ENCODE measurements at regions not wholly inside any gene's neighbourhood (a gene's known extent, or its start where the extent isn't known, plus 50 kb on each side); places are given as distances from the start of the nearest gene placed in this dataset.
"Not testable (repeated sequence)": the region's sequence is repeated elsewhere in the genome, so short reads cannot be mapped to it uniquely, and the experiment has no call there.

DNA sequence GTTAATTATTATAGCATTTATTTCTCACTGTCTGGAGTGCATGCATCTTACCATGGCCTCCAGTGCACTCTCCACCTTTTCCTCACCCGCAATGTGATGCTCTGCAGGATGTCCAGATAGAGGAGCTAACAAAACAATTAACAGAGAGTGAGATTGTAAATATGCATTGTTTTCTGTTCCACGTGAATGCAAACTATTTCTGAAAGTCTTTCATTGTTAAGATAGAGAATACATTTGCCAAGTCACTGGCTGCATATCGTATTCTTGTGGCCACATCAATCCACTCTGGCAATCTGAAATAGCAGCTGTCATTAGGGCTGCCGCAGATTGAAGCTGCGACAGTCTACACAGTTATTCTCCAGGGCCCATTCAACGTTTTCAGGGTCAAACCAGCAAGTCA, 143.8 kb downstream of the DUSP10 start:
- no peak for DNase-seq

DNA sequence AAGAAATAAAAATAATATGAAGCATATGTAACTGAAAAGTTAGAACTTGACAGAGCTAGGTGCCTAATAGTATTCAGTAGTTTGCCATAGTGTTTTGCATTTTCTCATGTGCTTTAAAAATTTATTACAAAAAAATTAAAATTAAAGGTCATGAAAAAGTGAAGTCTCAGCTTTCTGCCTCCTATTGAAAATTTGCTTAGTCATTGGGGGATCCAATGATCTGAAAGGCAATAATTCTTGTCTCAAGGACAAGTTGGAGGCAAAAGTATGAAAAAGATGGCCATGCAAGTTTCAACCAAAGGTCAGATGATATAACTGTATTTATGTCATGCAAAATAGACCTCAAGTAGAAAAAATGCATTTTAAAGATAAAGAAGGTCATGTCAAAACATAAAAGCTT, 140.7 kb downstream of the DUSP10 start:
- DNase-seq = no peak

DNA sequence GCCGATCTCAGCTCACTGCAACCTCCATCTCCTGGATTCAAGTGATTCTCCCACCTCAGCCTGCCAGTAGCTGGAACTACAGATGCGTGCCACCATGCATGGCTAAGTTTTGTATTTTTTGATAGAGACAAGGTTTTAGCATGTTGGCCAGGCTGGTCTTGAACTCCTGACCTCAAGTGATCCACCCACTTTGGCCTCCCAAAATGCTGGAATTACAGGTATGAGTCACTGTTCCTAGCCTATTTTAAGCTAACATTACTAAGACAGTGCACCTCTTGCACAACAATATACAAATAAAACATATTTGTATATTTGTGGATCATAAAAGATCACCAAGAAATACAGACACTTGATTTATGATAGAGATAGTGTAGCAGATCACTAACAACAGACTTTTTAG, 139.1 kb downstream of the DUSP10 start:
- peak; percentile 12 for DNase-seq

DNA sequence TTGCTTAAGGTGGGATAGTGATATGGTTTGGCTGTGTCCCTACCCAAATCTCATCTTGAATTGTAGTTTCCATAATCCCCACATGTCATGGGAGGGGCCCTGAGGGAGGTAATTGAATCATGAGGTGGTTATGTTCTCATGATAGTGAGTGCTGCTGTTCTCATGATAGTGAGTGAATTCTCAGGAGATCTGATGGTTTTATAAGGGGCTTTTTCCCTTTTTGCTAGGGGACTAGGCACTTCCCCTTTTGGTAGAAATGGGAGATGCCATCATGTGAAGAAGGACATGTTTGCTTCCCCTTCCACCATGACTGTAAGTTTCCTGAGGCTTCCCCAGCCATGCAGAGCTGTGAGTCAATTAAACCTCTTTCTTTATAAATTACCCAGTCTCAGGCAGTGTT, 137.5 kb downstream of the DUSP10 start:
- DNase-seq = not testable (repeated sequence)

DNA sequence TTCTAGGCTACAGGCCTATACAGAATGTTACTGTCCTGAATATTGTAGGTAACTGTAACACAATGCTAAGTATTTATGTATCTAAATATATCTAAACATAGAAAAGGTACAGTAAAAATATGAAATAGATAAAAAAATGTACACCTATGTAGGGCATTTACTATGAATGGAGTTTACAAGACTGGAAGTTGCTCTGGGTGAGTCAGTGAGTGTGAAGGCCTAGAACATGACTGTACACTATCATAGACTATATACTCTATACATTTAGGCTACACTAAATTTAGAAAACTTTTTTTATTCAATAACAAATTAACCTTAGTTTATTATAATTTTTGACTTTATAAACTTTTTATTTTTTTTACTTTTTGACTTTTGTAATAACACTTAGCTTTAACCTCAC, 136.9 kb downstream of the DUSP10 start:
- DNase-seq = peak; percentile 15

DNA sequence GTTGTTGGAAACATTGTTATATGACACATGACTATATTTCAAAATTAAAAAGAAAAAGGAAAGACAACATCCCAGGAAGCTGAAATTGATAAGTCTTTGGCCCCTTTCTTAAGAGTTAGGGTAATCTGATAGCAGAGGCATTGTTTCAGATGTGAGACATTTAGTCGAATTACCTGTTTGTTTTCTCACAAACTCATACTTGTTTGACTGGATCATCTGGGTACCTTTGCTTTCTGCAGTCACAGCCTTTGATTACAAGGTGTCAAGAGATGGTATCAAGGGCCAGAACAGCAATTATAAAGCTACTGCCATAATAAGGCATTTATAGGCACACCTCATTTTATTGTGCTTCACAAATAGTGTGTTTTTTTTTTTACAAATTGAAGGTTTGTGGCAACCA, 136.3 kb downstream of the DUSP10 start:
- DNase-seq = no peak

DNA sequence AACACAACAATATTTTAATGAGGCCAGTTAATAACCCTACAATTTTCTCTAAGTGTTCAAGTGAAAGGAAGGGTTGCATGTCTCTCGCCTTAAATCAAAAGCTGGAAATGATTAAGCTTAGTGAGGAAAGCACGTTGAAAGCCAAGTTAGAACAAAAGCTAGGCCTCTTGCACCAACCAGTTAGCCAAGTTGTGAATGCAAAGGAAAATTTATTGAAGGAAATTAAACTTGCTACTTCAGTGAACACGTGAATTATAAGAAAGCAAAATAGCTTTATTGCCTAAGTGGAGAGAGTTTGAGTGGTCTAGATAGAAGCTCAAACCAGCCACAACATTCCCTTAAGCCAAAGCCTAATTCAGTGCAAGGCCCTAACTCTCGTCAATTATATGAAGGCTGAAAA, 135.6 kb downstream of the DUSP10 start:
- peak; percentile 17 for DNase-seq

DNA sequence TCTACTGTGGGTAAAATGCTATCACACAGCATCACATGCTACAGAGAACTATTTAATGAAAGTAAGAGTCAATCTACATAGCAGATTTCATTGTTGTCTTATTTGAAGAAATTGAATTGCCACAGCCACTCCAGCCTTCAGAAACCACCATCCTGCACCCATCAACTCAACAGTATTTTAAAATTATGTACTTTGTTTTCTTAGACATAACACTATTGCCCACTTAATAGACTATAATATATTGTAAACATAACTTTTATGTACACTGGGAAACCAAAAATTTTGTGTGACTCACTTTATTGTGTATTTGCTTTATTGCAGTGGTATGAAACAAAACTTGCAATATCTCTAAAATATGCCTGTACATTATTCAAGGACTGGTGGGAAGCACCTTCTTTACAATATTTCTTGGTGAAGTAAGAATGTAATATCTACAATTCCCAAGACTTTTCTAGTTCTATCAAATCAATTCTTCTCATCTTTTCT, 133.0 kb downstream of the DUSP10 start:
- no peak for DNase-seq

DNA sequence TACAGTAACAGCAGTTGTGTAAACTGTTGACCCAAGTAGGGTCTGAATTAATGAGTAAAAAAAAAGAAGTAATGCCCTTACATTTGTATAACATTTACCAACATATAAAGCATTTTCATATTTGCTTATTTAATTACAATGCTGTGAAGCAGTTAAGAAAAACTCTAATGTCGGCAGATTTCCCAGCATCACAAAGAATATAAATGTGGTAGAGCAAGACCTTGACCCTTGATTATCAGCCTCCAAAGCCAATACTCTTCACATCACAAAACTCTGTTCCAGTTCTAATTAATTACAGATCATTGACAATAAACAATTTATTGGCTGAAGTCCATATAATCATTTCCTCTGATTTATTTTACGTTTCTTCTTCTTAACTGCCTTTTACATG, 130.2 kb downstream of the DUSP10 start:
- no peak for DNase-seq

DNA sequence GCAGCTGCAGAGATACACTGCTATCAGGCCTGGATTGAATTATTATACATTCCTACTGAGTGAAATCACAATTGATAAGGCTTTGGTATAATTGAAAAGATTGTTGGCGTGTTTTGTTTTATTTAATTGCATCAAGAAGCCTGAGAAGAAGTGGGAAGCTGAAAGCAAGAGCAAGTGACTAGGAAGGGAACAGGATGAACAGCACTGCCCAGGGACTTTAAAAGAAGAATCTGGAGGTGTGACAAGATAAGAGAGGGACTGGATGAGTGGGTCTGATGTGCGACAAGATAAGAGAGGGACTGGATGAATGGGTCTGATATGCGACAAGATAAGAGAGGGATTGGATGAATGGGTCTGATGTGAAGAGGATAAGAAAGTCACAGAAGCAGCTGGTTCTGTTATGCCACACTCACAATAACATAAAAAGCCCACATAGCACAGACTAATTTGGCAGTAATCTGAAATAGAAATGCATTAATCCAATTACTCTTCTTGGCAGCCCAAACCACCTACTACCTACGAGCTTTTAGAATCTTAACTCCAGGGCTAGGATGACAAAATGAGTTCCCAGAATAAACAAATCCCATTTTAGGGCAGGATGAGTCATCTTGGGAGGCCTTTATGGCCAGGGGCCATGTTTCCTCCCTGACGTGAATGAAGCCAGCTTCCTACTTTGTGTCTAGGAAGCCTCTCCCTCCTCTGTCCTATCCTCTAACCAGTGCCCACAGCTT, 129.7 kb downstream of the DUSP10 start:
- DNase-seq = peak; percentile 85

DNA sequence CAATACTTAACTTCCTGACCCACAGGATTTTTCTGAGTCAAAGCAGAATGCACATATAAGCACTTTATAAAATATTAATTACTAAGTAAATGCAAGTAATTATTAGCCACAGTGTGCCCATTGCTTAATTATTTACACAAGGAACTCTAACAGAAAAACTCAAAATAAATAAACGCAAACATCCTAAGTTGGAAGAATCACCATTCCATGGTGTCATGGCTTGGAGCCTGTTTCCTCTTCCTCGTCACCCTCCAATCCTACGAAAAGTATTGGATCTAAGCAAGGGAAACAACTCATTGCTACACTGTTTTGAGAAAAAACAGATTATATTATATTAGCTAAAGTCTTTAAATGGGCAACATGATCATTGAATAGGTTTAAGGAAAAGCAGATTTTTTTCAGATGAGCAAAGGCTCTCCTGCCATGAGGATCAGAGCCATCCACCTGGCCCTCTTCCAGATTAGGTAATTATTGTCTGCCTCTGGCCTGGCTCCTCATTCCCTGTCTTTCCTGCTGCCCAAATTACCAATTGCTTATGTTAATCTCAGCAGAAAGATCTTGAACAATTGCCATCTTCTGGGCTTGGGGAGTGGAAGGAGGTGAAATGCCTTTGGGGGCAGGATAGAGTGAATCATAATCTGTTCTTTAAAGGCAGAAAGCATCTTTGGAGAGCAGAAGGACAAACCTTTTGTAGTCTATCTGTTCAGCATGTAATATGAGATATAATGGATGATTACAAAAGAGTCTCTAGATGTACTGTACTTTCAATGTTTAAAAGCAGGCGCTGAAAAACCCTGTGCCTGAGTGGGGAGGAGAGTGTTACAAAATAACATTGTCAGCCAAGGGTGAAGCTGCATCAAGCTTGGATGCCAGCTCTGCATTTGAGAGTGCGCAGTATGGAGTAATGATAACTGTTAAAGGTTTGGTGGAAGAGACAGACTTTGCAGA, 121.2 kb downstream of the DUSP10 start:
- peak; percentile 71 for DNase-seq

DNA sequence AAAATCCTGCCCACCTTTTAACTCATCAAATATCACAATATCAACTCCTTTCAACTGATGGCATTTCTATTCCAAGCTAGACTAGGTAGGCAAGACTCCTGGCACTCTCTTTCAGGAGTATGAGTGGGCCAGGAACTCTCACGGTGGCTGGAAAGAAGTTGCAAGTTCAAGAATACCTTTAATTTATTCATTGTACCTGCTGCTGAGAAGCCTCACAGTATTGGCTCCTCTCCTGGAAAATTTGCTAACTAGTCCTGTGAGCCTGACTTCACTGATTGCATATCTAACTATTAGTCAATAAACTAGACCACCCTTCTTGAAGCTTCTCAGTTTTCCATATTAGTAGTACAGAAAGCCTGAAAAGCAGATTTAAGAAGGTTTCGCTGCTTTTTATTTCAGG, 120.2 kb downstream of the DUSP10 start:
- DNase-seq = no peak

DNA sequence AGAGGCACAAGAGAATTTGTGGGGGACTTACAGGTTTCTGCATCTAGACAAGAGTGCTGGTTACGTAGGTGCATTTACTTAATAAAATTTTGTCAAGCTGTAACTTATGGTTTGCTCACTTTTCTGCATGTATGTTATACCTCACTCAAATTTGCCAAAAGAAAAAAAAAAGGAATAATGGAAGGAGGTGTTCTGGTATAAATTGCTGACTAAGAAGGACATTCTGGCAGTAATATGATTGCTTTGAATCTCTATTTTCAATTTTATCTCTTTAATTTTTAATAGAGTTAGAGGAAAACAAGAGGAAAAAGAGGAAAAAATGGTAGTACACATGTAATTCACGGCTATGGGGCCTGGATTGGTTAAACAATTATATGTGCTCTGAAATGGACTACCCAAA, 119.5 kb downstream of the DUSP10 start:
- no peak for DNase-seq

DNA sequence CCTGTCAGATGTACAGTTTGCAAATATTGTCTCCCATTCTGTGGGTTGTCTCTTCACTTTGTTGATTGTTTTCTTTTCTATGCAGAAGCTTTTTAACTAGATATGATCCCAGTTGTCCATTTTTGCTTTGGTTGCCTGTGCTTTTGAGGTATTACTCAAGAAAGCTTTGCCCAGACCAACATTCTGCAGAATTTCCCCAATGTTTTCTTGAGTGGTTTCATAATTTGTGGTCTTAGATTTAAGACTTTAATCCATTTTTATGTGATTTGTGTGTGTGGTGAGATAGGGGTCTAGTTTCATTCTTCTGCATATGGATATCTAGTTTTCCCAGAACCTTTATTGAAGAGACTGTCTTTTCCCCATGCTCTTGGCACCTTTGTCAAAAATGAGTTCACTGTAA, 116.9 kb downstream of the DUSP10 start:
- no peak for DNase-seq

DNA sequence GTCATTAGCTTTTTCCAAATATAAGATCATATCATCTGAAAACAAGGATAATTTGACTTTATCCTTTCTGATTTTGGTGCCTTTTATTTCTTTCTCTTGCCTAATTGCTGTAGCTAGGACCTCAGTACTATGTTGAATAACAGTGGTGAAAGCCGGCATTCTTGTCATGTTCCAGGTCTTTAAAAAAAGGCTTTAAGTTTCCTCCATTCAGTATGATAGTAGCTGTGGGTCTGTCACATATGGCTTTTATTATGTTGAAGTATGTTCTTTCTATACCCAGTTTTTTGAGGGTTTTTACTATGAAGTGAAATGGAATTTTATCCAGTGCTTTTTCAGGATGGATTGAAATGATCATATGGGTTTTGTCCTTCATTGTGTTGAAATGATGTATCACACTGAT, 115.8 kb downstream of the DUSP10 start:
- DNase-seq = peak; percentile 70

DNA sequence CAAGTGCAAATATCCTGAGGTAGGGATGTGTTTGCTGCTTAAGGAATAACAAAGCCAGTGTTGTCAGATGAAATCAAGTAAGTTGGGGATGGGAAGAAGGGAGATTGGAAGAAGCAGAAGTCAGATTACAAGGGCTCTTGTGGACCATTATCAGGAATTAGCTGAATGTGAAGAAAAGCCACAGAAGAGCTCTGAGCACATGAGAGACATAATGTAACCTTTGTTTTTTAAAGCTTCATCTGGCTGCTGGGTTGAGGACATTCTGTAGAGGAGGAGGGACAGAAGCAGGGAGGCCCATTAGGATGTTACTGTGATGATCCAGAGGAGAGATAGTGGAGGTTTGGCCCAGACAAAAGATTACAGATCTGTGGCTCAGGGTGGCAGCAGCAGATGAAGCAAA, 111.7 kb downstream of the DUSP10 start:
- DNase-seq = no peak

DNA sequence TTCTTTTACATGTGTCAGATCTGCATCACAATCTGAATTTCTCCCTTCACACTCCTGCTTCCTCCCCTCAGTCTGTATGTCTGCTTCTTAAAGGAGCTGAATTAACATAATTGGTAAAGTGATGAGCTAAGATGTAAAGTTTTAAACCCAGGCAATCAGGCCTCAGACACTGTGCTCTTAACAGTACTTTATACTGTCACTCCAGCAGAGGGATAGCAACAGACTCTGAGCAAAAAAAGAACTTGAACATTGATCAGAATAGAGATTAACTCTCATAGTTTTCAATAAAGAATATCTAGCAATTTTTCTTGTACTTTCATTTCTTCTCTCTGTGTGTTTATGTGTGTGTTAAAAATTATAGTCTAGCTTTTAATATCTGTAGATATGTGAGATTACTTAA, 110.3 kb downstream of the DUSP10 start:
- DNase-seq = no peak

DNA sequence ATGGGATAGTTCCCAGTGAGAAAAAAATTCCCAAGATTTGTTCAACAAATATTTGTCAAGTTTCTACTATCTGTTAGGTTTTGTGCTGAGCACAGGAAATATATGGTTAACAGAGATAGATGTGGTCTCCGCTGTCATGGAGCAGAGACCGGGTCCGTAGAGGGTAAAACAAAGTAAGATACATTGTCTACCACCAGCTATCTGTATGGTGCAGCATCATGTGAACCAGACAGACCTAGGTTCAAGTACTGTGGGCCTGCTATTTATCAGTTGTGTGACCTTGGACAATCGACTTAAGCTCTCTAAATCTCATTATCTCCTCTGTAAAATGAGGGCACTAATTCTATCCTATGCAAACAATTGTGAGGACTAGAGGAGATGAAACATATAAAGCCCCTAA, 109.8 kb downstream of the DUSP10 start:
- no peak for DNase-seq

DNA sequence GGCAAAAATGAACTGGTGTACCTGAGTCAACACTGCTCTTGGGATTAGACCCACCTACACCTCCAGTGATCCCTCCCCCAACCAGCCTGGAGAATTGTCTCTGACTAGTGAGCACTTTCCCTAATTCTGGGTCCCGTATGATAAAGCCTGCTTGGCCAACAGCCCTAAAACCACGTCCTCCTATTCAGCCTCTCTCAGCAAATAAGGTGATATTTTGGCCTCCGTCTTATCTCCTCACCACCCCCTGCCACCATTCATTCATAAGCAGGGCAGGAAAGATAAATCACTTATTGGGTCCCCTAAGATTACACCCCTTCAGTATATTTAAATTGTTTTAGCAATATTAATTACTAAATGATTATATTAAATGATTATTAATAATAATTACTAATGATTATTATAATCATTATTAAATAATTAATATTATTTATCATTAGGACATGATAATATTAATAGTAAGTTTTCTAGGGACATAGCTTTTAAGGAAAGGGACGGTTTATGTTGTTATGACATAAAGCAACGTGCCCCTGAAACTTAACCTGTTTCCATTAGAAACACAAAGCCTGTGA, 108.0 kb downstream of the DUSP10 start:
- DNase-seq = no peak

DNA sequence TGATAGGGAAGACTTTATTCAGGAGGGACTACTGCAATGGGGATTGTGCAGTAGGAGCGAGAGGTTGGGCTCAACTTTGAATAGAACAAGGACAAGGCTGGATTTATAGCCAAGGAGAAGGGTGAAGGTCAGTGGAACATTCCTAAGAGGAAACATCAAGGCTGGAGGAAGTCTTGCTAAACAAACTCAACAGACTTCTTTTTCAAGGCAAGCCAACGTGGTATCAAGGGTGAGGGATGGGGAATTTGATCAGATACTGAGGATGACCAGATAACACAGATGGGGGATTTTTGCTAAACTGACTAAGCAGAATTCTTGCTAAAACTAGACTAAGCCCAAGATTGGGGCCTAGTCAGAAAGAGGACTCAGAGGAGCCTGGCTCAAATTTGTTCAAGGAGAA, 107.3 kb downstream of the DUSP10 start:
- no peak for DNase-seq

DNA sequence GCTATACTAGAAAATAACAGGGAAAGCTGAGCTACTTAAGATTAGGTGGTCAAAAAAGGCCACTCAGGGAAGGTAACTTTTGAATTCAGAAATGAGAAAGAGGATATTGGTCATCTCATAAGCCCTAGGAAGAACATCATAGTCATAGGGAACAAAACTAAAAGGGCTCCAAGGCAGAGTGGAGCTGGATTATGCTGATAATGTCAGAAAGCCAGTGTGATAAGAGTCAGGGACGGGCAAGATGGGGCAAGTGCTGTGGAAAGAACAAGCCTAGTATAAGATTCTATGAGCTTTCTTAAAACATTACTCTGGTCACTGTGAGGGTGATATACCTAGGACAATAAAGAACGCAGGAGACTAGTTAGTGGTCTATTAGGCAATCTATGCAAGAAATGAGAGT, 106.6 kb downstream of the DUSP10 start:
- no peak for DNase-seq

DNA sequence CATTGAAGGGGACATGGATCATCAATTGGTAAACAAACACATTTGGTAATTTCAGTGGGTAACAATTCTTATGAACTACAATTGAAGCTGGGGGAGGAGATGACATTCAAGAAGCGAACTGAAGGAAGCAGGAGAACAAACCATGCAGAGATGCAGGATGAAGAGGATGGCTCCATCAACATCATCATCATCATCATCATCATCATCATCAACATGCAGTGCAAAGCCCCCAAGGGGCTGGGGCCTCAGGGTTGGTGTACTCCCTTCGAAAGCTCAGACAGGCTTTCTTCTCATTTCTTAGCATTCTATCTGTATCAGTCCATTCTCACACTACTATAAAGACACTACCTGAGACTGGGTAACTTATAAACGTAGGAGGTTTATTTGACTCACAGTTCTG, 105.8 kb downstream of the DUSP10 start:
- DNase-seq = no peak

DNA sequence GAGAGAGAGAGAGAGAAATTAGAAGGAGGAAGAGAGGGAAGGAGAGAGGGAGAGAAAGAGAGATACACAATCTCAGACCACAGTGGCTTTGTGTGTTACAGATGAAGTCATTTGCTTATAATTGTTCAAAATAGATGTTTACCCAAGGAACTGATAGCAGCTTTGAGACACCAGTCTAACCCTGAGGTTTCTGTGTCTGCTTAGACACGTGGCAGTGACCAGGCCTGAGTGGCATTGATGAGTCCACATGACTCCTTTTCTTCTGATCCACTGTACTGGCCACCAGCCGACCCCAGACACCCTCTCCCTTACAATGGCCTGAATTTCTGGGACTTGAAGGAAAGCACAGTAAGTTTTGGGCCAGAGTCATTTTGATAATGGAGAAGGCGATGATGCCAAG, 104.9 kb downstream of the DUSP10 start:
- no peak for DNase-seq

DNA sequence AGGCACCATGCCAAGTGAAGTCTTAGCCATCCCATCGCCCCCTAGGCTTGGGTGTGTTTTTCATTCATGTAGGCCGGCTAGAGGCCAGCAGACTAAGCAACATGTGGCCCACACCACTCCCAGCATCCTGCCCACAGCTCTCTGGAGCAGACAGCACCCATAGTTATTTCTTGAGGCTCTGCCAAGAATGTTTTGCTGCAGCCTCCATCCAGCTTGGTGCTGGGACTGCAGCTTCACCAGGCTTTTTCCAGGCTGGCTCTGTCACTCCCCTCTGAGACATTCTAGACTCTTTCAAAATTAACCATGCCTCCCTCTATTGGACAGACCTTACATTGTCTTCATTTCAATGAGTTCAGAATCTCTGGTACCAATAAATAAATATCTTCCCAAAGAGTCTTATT, 104.2 kb downstream of the DUSP10 start:
- peak; percentile 47 for DNase-seq

All from fibroblast of upper back skin (primary cell).